Esophagus mucosa (tissue), 1 donor: ENCODE measurements at regions not wholly inside any gene's neighbourhood (a gene's known extent, or its start where the extent isn't known, plus 50 kb on each side); places are given as distances from the start of the nearest gene placed in this dataset.
A peak's percentile ranks its signal among the peaks of the same experiment; 100 is the strongest.
"Not testable (repeated sequence)": the region's sequence is repeated elsewhere in the genome, so short reads cannot be mapped to it uniquely, and the experiment has no call there.

Experiments used
- ATAC-seq: fragments of 200-7000 bp; cut with Tn5 transposase; one replicate; pipeline ENCODE4 v1.9.1; 2020
- donor health status: DM: yes; HTN: yes; CAD: no.

- ATAC-seq = no peak
Measured at GRCh38 chr12:46669720-46670119, 156.1 kb downstream of the SLC38A4 start.

- no peak for ATAC-seq
Measured at GRCh38 chr12:46667551-46667950, 158.2 kb downstream of the SLC38A4 start.

DNA sequence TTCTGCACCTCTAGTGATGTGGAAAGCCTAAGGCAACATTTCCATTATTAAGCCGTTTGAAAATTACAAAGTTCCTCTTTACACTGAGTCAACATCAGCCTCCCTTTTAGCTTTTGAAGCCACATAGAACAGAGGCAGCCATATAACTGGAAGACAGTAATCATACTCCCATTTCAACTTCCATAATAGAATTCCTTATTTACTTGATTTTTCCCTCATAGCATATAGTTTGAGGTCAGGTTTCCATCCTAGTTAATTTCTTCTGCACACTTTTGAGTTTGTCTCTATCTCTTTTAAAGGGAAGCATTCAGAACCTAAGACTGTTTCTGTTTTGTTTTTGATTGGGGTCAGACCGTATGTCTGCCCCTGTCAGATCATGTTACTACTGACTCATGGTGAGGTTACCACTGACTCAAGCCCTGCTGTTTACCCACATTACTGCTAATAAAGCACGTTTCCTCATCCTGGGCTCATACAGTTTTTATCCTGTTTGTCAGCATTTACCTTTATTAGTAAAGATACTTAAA is 161.0 kb downstream of the SLC38A4 start:
- ATAC-seq = peak; percentile 86

DNA sequence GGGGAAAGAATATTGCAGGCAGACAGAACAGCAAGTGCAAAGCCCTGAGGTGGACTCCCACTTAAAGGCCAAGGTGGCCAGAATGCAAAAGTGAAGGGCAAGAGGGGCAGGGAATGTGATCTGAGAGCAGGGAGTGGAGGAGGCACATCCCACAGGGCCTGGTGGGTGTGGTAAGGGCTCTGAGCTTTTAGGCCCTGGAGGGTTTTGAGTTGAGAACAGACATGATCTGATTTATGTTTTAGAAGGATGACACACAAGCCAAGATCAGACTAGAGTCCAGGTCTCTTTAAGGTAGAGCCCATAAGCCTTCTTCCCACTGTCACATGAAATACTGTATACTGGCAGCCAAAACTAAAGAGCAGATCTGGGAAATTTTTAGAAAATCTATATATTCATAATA is 162.5 kb downstream of the SLC38A4 start:
- peak; percentile 61 for ATAC-seq

GRCh38 chr12:46661110-46661845 is 164.5 kb downstream of the SLC38A4 start:
- peak; percentile 71 for ATAC-seq

DNA sequence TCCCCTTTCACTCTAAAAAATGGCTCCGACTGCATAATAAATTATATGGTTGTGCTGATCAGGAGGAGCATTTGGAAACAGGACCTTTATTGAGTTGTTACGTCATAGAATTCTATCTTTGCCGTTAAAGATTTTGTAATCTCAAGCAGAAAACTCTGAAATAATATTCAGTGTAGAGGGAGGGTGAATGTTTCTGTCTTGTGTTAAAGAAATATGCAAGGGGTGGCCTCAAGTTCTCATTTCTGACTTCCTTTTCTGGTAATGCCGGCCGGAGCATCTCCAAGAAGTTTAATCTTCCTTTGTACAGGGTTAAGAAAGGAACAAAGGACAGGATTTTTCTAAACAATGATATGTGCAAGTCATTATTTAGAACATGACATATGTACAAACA is 165.1 kb downstream of the SLC38A4 start:
- peak; percentile 59 for ATAC-seq

- peak; percentile 47 for ATAC-seq
Measured at GRCh38 chr12:46660276-46660675, 165.5 kb downstream of the SLC38A4 start.

- ATAC-seq = no peak
Measured at GRCh38 chr12:46659824-46660223, 166.0 kb downstream of the SLC38A4 start.

- no peak for ATAC-seq
Measured at GRCh38 chr12:46659032-46659650, 166.7 kb downstream of the SLC38A4 start.

GRCh38 chr12:46657453-46658411 is 168.1 kb downstream of the SLC38A4 start:
- ATAC-seq = no peak

GRCh38 chr12:46655984-46656383 is 169.8 kb downstream of the SLC38A4 start:
- not testable (repeated sequence) for ATAC-seq

GRCh38 chr12:46653311-46653710 is 172.5 kb downstream of the SLC38A4 start:
- ATAC-seq = no peak

DNA sequence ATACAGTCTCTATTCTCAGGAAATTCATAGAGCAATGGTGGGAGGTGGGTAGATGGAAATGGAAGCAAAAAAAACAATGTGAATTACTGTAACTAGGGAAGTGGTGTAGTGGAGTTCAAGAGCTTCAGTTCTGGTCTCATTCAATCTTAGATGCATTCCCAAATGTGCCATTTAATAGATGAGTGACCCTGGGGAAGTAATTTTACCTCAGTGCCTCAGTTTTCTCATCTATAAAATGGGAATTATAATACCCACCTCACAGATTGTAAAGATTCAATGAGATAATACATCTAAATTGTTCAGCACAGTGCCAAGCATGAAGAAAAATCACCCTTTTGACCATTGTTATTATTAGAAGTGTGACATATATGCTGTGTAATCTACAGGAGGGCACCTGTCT is 173.1 kb downstream of the SLC38A4 start:
- ATAC-seq = no peak

DNA sequence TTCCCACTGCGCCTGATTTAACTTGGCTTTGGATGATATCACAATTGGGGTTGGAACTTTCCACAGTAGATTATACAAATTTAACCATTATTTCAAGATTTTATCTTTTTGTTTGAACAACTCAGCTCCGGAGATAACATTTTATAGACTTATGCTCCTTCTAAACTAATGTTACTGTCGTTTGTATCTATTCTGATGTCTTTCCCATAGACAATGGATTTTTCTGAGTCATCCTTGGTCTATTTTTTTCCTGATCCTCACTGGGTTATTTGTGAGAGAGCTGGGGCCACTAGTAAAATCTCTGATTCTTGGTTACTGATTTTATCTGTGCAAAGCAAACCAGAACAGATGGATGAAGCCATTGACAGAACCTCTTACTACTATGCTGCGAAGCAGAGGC is 175.1 kb downstream of the SLC38A4 start:
- ATAC-seq = no peak

DNA sequence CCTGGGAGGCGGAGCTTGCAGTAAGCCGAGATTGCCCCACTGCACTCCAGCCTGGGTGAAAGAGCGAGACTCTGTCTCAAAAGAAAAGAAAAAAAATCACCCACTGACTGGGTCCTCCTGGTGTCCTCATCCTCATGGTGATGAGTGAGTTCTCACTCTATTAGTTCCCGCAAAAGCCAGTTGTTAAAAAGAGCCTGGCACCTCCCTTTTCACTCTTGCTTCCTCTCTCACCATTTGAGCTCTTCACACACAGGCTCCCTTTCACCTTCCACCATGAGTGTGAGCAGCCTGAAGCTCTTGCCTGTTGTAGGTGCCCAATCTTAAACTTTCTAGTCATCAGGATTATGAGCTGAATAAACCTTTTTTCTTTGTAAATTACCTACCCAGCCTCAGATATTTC is 176.4 kb downstream of the SLC38A4 start:
- ATAC-seq = no peak

DNA sequence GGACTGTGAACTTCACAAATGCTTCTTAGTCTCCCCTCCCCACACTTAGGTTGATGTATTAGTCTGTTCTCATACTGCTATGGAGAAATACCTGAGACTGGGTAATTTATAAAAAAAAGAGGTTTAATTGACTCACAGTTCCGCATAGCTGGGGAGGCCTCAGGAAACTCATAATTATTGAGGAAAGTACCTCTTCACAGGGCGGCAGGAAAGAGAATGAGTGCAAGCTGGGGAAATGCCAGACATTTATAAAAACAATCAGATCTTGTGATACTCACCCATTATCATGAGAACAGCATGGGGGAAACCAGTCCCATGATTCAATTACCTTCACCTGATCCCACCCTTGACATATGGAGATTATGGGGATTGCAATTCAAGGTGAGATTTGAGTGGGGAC is 178.8 kb downstream of the SLC38A4 start:
- no peak for ATAC-seq

DNA sequence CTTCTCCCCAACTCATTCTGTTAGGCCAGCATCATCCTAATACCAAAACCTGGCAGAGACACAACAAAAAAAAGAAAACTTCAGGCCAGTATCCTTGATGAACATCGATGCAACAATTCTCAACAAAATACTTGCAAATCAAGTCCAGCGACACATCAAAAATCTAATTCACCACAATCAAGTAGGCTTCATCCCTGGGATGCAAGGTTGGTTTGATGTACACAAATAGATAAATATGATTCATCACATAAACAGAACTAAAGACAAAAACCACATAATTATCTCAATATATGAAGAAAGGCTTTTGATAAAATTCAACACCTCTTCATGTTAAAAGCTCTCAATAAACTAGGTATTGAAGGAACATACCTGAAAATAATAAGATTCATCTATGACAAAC is 184.1 kb downstream of the SLC38A4 start:
- ATAC-seq = not testable (repeated sequence)

DNA sequence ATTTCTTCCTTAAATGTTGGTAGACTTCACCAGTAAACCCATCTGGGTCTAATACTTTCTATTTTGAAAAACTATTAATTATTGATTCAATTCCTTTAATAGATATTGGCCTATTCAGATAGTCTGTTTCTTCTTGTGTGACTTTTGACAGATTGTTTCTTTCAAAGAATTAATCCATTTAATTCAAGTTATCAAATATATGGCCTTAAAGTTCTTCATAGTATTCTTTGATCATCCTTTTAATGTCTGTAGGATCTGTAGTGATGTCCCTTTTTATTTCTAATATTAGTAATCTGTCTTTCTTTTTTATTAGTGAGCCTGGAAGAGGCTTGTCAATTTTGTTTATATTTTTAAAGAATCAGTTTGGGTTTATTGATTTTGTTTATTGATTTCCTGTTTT is 190.0 kb downstream of the SLC38A4 start:
- no peak for ATAC-seq

DNA sequence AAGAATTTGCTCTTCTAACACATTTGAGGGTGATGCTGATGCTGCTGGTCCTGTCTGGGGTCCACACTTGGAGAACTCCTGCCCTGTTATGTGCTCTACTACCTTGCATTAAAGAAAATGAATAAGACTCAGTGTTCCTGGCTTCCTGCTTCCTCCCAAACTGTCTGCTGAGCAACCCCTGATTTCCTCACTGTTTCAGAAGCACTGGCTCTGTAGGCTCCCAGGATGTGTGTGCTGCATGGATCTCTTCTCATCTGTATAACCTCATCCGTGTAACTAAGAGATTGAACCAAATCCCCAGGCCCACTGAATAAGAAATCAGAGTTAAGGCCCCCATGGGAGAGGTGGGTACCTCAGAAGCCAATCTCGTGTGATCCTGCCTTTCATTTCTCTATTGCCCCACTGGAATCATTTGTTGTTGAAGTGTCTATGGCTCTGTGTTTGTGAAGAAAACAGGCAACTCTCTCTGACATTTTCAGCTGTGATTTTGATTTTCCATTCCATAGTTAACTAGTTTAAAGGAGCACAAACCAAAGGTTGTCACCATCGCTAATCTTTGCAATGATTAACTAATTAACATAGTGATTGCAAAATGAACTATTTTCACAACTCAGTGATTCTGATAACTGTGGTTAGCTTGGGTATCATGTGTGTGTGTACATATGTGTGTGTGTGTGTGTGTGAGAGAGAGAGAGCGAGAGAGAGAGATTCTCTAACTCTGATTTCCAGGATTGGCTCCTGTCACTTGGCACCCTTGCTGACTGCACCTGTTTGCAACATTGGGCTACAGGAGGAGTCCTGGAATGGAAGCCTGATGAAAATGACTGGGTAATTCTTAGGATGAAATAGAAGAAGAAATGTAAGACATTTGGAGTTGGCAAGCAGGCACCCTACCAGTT is 196.2 kb downstream of the SLC38A4 start:
- no peak for ATAC-seq

DNA sequence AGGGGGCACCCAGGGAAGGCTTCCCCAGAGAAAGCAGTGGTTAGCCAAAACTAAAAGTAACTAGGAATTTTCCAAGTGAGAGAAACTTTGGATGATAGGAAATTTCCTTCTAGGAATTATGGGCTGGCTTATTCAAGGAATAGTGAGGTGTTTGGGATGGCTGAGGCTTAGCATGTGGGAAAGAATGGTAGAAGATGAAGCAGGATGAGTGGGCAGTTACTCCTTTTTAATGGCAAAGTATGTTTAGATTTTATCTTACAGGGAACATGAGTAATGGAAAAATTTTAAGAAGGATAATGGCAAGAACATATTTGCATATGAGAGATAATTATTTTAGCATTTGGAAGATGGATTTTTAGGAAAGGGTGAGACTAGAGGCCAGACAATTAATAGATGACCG is 197.6 kb downstream of the SLC38A4 start:
- no peak for ATAC-seq

- no peak for ATAC-seq
Measured at GRCh38 chr12:46627686-46628085, 198.1 kb downstream of the SLC38A4 start.

DNA sequence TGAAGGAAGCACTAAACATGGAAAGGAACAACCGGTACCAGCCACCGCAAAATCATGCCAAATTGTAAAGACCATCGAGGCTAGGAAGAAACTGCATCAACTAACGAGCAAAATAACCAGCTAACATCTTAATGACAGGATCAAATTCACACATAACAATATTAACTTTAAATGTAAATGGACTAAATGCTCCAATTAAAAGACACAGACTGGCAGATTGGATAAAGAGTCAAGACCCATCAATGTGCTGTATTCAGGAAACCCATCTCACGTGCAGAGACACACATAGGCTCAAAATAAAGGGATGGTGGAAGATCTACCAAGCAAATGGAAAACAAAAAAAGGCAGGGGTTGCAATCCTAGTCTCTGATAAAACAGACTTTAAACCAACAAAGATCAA is 206.3 kb downstream of the SLC38A4 start:
- not testable (repeated sequence) for ATAC-seq
